ENCODE measurements at regions not wholly inside any gene's neighbourhood (a gene's known extent, or its start where the extent isn't known, plus 50 kb on each side); places are given as distances from the start of the nearest gene placed in this dataset.
A peak's percentile ranks its signal among the peaks of the same experiment; 100 is the strongest.

DNA sequence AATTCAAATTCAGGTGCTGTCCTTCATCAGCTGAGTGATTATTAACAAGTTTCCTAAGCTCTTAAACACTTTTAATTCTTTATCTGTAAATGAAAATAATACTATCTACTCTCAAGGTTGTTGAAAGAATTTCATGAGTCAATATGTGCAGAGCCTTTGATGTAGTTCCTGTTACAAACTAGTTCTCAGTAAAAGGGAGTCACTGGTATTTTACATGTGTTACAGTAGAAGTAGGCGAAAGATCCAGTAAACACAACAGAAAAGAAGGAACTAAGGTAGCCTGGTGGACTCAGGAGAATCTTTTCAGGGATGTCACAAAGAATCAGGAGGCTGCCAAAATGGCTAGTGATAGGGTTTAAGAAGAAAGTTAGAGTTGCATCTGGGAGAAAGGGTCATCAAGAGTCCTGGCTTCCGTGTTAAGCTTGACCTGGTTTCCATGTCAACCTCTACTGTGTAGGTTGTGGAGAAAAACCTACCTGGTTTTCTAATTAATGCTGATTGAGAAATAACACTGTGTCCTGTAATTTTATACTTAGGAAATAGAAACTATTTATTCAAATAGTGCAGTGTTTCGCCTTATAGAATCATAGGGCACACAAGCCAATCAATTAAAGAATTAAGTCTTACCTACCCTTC, 58.3 kb upstream of the TRIB2 start:
- Histone ChIP-seq H3K27me3 (ENCODE audit: control insufficient read depth, extremely low read depth, insufficient read depth, low read length) (no peaks in the 10 kb centered on the region), H3K4me3 (ENCODE audit: control insufficient read depth in 2 of 3, extremely low read depth in 1 of 3, insufficient read depth in 2 of 3, low read depth in 1 of 3, low read length in 3 of 3) (no peak overlapping the region), H3K27ac (ENCODE audit: control insufficient read depth, insufficient read depth, low read length) (no peak overlapping the region), H3K4me1 (ENCODE audit: control insufficient read depth, extremely low read depth, insufficient read depth, low read length) (peaks cover 12% of the 10 kb centered on the region), H3K9ac (ENCODE audit: control insufficient read depth, extremely low read depth, insufficient read depth, low read length) (no peak overlapping the region), H3K4me2 (ENCODE audit: control insufficient read depth, extremely low read depth, insufficient read depth, low read depth, low read length) (no peak overlapping the region), H3K36me3 (ENCODE audit: control insufficient read depth in 2 of 2, extremely low read depth in 1 of 2, insufficient read depth in 2 of 2, low read length in 2 of 2) (no peaks in the 10 kb centered on the region), H2AFZ (ENCODE audit: control insufficient read depth, low read length) (no peak overlapping the region), H4K20me1 (ENCODE audit: control insufficient read depth, extremely low read depth, insufficient read depth, low read length) (no peaks in the 10 kb centered on the region), H3K79me2 (ENCODE audit: control insufficient read depth, insufficient read depth, low read length) (no peaks in the 10 kb centered on the region), H3K9me1 (ENCODE audit: control insufficient read depth, extremely low read depth, insufficient read depth, low read length) (no peaks in the 10 kb centered on the region), H3K9me3 (ENCODE audit: control insufficient read depth, low read depth, low read length) (no peaks in the 10 kb centered on the region)
- dilution Hi-C loops (cut with MboI; ENCODE audit: extremely low pct_ligation_motif_present, low sequenced_read_pairs): no loop called here
- DNase-seq (ENCODE audit: low read depth, low spot score) (no peak), FAIRE-seq (no peak)
- TF ChIP-seq EZH2 (IDR thresholded peaks at IDR 0.05; ENCODE audit: low read length): no peak
- TF ChIP-seq, protein P1, sequence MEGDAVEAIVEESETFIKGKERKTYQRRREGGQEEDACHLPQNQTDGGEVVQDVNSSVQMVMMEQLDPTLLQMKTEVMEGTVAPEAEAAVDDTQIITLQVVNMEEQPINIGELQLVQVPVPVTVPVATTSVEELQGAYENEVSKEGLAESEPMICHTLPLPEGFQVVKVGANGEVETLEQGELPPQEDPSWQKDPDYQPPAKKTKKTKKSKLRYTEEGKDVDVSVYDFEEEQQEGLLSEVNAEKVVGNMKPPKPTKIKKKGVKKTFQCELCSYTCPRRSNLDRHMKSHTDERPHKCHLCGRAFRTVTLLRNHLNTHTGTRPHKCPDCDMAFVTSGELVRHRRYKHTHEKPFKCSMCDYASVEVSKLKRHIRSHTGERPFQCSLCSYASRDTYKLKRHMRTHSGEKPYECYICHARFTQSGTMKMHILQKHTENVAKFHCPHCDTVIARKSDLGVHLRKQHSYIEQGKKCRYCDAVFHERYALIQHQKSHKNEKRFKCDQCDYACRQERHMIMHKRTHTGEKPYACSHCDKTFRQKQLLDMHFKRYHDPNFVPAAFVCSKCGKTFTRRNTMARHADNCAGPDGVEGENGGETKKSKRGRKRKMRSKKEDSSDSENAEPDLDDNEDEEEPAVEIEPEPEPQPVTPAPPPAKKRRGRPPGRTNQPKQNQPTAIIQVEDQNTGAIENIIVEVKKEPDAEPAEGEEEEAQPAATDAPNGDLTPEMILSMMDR (optimal IDR thresholded peaks at IDR 0.05 in 1 of 3, IDR thresholded peaks at IDR 0.05 in 1 of 3, conservative IDR thresholded peaks at IDR 0.05 in 1 of 3; ENCODE audit: extremely low read depth in 1 of 3, insufficient read depth in 2 of 3, low read length in 3 of 3): no peak

DNA sequence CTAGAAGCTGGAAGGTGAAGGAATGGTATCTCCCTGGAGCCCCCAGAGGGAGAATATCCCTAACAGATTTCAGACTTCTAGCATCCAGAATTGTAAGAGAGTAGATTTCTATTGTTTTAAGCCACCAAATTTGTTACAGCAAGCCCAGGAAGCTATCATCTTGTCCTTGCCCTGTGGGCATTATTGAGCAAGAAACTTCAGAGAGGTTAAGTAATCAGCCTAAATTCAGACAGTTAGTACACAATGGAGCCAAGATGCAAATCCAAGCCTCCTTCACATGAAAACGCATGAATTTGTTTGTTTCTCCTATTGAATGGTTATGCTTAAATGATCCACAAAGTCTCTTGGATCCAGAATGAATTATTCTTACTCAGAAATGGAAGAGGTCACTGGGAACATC, 55.2 kb upstream of the TRIB2 start:
- Histone ChIP-seq H3K79me2 (ENCODE audit: control insufficient read depth, insufficient read depth, low read length) (no peaks in the 10 kb centered on the region), H2AFZ (ENCODE audit: control insufficient read depth, low read length) (no peak overlapping the region), H3K4me1 (ENCODE audit: control insufficient read depth, extremely low read depth, insufficient read depth, low read length) (peaks cover 12% of the 10 kb centered on the region), H3K4me2 (ENCODE audit: control insufficient read depth, extremely low read depth, insufficient read depth, low read depth, low read length) (no peak overlapping the region), H3K27me3 (ENCODE audit: control insufficient read depth, extremely low read depth, insufficient read depth, low read length) (no peaks in the 10 kb centered on the region), H3K36me3 (ENCODE audit: control insufficient read depth in 2 of 2, extremely low read depth in 1 of 2, insufficient read depth in 2 of 2, low read length in 2 of 2) (no peaks in the 10 kb centered on the region), H4K20me1 (ENCODE audit: control insufficient read depth, extremely low read depth, insufficient read depth, low read length) (no peaks in the 10 kb centered on the region), H3K4me3 (ENCODE audit: control insufficient read depth in 2 of 3, extremely low read depth in 1 of 3, insufficient read depth in 2 of 3, low read depth in 1 of 3, low read length in 3 of 3) (no peak overlapping the region), H3K9me3 (ENCODE audit: control insufficient read depth, low read depth, low read length) (no peaks in the 10 kb centered on the region), H3K9me1 (ENCODE audit: control insufficient read depth, extremely low read depth, insufficient read depth, low read length) (no peaks in the 10 kb centered on the region), H3K9ac (ENCODE audit: control insufficient read depth, extremely low read depth, insufficient read depth, low read length) (no peak overlapping the region), H3K27ac (ENCODE audit: control insufficient read depth, insufficient read depth, low read length) (no peak overlapping the region)
- TF ChIP-seq, protein P1 (optimal IDR thresholded peaks at IDR 0.05 in 1 of 3, IDR thresholded peaks at IDR 0.05 in 1 of 3, conservative IDR thresholded peaks at IDR 0.05 in 1 of 3; ENCODE audit: extremely low read depth in 1 of 3, insufficient read depth in 2 of 3, low read length in 3 of 3): no peak
- no peak for TF ChIP-seq EZH2 (IDR thresholded peaks at IDR 0.05; ENCODE audit: low read length)
- dilution Hi-C loops (cut with MboI; ENCODE audit: extremely low pct_ligation_motif_present, low sequenced_read_pairs): no loop called here
- DNase-seq (ENCODE audit: low read depth, low spot score) (no peak), FAIRE-seq (peak; percentile 56)
